Fibroblast of lung (primary cell): ENCODE measurements at regions not wholly inside any gene's neighbourhood (a gene's known extent, or its start where the extent isn't known, plus 50 kb on each side); places are given as distances from the start of the nearest gene placed in this dataset.

Source experiments
- DNase-seq, 2 donors: peaks; one replicate each; pipeline versions ENCODE4 v3.0.0 to v3.0.0-alpha.2; 2010; ENCODE audit warnings: low read depth in 2 of 2
- H2AFZ ChIP-seq: 2 replicates; pipeline ENCODE4 v1.5.1; 2012; ENCODE audit warnings: low read length, control low read depth, inconsistent platforms
- H3K27ac ChIP-seq: 2 replicates; pipeline ENCODE4 v1.5.1; 2011; ENCODE audit warnings: low read length, control low read depth; ENCODE audit not compliant: insufficient read depth
- H3K27me3 ChIP-seq: 2 replicates; pipeline ENCODE4 v1.5.1; 2011; ENCODE audit warnings: mild to moderate bottlenecking, low read length; ENCODE audit not compliant: control insufficient read depth, insufficient read depth
- H3K36me3 ChIP-seq: 2 replicates; pipeline ENCODE4 v1.5.1; 2011; ENCODE audit warnings: low read length; ENCODE audit not compliant: control insufficient read depth, insufficient read depth
- H3K4me1 ChIP-seq: 2 replicates; pipeline ENCODE4 v1.5.1; 2011; ENCODE audit warnings: low read length; ENCODE audit not compliant: control insufficient read depth, insufficient read depth; ENCODE audit errors: extremely low read depth
- H3K4me2 ChIP-seq: 2 replicates; pipeline ENCODE4 v1.5.1; 2011; ENCODE audit warnings: low read length, control low read depth; ENCODE audit not compliant: insufficient read depth; ENCODE audit errors: extremely low read depth
- H3K4me3 ChIP-seq, 4 experiments: fragments of 200-600 bp in 1 of 4; sonication (generic) in 1 of 4; replicated peaks in 1 of 4; 2 replicates each; pipeline ENCODE4 v1.5.1; 2011 to 2016; ENCODE audit warnings: low read length in 4 of 4, low read depth in 3 of 4, mild to moderate bottlenecking in 3 of 4, control low read depth in 2 of 4, inconsistent platforms in 1 of 4, mixed read lengths in 1 of 4; ENCODE audit not compliant: insufficient read depth in 1 of 4; ENCODE audit errors: control extremely low read depth in 1 of 4
- H3K79me2 ChIP-seq: 2 replicates; pipeline ENCODE4 v1.5.1; 2012; ENCODE audit warnings: mild to moderate bottlenecking, low read length, inconsistent platforms; ENCODE audit not compliant: control insufficient read depth, insufficient read depth
- H3K9ac ChIP-seq: 2 replicates; pipeline ENCODE4 v1.5.1; 2011; ENCODE audit warnings: mild to moderate bottlenecking, low read length, control low read depth; ENCODE audit not compliant: insufficient read depth
- H3K9me3 ChIP-seq: 2 replicates; pipeline ENCODE4 v1.5.1; 2012; ENCODE audit warnings: low read depth, low read length; ENCODE audit not compliant: control insufficient read depth, insufficient read depth
- H4K20me1 ChIP-seq: 2 replicates; pipeline ENCODE4 v1.5.1; 2011; ENCODE audit warnings: low read length; ENCODE audit not compliant: control insufficient read depth, insufficient read depth; ENCODE audit errors: extremely low read depth
- EZH2 ChIP-seq: IDR thresholded peaks from 2 replicates; pipeline ENCODE4 v1.5.1; 2012; ENCODE audit warnings: low read length, control low read depth, mild to moderate bottlenecking; ENCODE audit errors: missing control alignments
- TF ChIP-seq, protein P1 (sequence below), 2 donors: IDR thresholded peaks in 1 of 2; conservative IDR thresholded peaks in 1 of 2; 1 replicate in 1 of 2; 2 replicates in 1 of 2; pipeline ENCODE4 v1.5.1; 2011 to 2012; ENCODE audit warnings: low read length in 2 of 2, control low read depth in 1 of 2, inconsistent platforms in 1 of 2, low read depth in 1 of 2, mild to moderate bottlenecking in 1 of 2

DNA sequence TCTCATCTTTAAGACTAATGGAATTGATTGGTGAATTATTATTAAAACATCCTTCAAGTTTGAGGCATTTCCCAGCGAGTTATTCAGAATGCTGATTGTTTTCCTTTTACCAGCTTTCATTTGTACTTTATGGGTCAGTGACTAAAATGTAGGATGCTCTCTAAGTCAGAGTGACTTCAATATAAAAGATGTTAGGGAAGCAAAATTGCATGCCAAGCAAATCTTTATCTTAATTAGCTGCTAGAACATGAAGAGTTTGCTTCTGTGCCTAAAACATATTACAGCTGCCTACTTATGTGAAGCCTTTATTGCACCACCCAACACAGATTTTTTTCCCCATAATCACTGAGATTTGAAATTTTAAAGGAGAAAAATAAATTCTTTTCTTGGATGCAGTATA is 79.8 kb upstream of the CYYR1 start:
- no peak overlapping the region for H2AFZ ChIP-seq
- H3K9ac ChIP-seq: no peak overlapping the region
- H3K27me3 ChIP-seq: no peaks in the 10 kb centered on the region
- no peak overlapping the region for H3K4me2 ChIP-seq
- H3K4me1 ChIP-seq: no peaks in the 10 kb centered on the region
- no peak overlapping the region for H3K27ac ChIP-seq
- TF ChIP-seq, protein P1, sequence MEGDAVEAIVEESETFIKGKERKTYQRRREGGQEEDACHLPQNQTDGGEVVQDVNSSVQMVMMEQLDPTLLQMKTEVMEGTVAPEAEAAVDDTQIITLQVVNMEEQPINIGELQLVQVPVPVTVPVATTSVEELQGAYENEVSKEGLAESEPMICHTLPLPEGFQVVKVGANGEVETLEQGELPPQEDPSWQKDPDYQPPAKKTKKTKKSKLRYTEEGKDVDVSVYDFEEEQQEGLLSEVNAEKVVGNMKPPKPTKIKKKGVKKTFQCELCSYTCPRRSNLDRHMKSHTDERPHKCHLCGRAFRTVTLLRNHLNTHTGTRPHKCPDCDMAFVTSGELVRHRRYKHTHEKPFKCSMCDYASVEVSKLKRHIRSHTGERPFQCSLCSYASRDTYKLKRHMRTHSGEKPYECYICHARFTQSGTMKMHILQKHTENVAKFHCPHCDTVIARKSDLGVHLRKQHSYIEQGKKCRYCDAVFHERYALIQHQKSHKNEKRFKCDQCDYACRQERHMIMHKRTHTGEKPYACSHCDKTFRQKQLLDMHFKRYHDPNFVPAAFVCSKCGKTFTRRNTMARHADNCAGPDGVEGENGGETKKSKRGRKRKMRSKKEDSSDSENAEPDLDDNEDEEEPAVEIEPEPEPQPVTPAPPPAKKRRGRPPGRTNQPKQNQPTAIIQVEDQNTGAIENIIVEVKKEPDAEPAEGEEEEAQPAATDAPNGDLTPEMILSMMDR (conservative IDR thresholded peaks at IDR 0.05 in 1 of 2, IDR thresholded peaks at IDR 0.05 in 1 of 2; ENCODE audit: low read depth in 1 of 2, low read length in 2 of 2): no peak
- TF ChIP-seq EZH2: no peak
- no peaks in the 10 kb centered on the region for H3K79me2 ChIP-seq
- H3K9me3 ChIP-seq: no peaks in the 10 kb centered on the region
- no peaks in the 10 kb centered on the region for H3K36me3 ChIP-seq
- no peaks in the 10 kb centered on the region for H4K20me1 ChIP-seq
- peak in 1 of 2 donors; percentile 72 for DNase-seq
- no peak overlapping the region for H3K4me3 ChIP-seq

DNA sequence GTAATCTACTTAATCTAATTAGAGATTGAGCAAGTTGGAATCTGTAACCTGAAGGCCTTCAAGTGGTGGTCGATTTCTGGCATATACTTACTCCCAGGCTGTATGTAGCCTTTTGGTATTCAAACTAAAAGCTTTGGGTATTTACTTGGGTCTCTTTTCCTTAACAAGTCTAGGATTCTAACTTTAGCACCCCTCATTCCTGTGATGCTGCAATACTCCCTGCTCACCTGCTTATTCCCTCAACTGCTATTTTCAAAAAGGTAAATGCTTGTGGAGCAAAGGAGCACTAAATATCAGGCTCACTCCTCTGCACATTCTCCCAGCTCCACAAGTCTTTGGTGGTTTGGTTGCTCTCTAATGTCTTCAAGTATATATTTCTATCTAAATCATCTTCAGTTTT is 68.0 kb upstream of the CYYR1 start:
- H3K4me2 ChIP-seq: no peak overlapping the region
- no peaks in the 10 kb centered on the region for H4K20me1 ChIP-seq
- H3K4me3 ChIP-seq: no peak overlapping the region
- no peak overlapping the region for H2AFZ ChIP-seq
- no peak overlapping the region for H3K9ac ChIP-seq
- no peak for TF ChIP-seq EZH2
- TF ChIP-seq, protein P1 (conservative IDR thresholded peaks at IDR 0.05 in 1 of 2, IDR thresholded peaks at IDR 0.05 in 1 of 2; ENCODE audit: low read depth in 1 of 2, low read length in 2 of 2): no peak
- H3K79me2 ChIP-seq: no peaks in the 10 kb centered on the region
- H3K4me1 ChIP-seq: no peaks in the 10 kb centered on the region
- H3K36me3 ChIP-seq: no peaks in the 10 kb centered on the region
- no peaks in the 10 kb centered on the region for H3K27me3 ChIP-seq
- H3K27ac ChIP-seq: no peak overlapping the region
- DNase-seq: no peak
- no peaks in the 10 kb centered on the region for H3K9me3 ChIP-seq

DNA sequence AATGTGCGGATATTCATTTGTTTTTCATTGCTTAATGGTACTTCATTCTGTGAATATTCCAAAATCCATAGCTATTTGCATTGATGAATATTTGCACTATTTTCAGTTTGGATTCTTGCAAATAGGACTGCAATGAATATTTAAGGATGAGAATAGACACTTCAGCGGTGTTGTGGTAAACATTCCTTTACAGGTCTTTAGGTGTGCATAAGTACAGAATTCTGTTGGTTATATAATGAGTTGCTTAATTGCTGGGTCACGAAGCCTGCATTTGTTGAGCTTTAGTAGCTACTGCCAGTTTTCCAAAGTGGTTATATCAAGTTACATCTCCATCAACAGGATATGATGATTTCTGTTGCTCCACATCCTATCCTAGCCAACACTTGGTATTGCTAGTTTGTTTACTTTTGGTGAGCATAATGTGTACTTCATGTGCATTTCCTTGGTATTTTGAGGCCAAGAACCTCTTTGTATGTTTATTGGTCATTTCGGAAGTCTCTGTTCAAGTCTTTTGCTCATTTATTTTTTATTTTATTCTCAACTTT is 64.2 kb upstream of the CYYR1 start:
- no peaks in the 10 kb centered on the region for H3K79me2 ChIP-seq
- no peaks in the 10 kb centered on the region for H3K4me1 ChIP-seq
- H3K27me3 ChIP-seq: no peaks in the 10 kb centered on the region
- H3K9ac ChIP-seq: no peak overlapping the region
- peak in 1 of 2 donors; percentile 65 for DNase-seq
- TF ChIP-seq, protein P1 (conservative IDR thresholded peaks at IDR 0.05 in 1 of 2, IDR thresholded peaks at IDR 0.05 in 1 of 2; ENCODE audit: low read depth in 1 of 2, low read length in 2 of 2): no peak
- no peak for TF ChIP-seq EZH2
- H3K4me2 ChIP-seq: no peak overlapping the region
- no peak overlapping the region for H3K27ac ChIP-seq
- H2AFZ ChIP-seq: no peak overlapping the region
- H3K4me3 ChIP-seq: no peak overlapping the region
- H3K9me3 ChIP-seq: no peaks in the 10 kb centered on the region
- no peaks in the 10 kb centered on the region for H3K36me3 ChIP-seq
- no peaks in the 10 kb centered on the region for H4K20me1 ChIP-seq
